ENCODE measurements at regions not wholly inside any gene's neighbourhood (a gene's known extent, or its start where the extent isn't known, plus 50 kb on each side); places are given as distances from the start of the nearest gene placed in this dataset.

- no peaks in the 10 kb centered on the region for H3K79me2 ChIP-seq (ENCODE audit: insufficient read depth, low read depth, low read length)
- H3K9me2 ChIP-seq (ENCODE audit: insufficient read depth, low read length), result no peaks in the 10 kb centered on the region
- intact Hi-C loops (cut with micrococcal nuclease; ENCODE audit: unreplicated experiment), result no loop called here
- TF ChIP-seq, protein P1, sequence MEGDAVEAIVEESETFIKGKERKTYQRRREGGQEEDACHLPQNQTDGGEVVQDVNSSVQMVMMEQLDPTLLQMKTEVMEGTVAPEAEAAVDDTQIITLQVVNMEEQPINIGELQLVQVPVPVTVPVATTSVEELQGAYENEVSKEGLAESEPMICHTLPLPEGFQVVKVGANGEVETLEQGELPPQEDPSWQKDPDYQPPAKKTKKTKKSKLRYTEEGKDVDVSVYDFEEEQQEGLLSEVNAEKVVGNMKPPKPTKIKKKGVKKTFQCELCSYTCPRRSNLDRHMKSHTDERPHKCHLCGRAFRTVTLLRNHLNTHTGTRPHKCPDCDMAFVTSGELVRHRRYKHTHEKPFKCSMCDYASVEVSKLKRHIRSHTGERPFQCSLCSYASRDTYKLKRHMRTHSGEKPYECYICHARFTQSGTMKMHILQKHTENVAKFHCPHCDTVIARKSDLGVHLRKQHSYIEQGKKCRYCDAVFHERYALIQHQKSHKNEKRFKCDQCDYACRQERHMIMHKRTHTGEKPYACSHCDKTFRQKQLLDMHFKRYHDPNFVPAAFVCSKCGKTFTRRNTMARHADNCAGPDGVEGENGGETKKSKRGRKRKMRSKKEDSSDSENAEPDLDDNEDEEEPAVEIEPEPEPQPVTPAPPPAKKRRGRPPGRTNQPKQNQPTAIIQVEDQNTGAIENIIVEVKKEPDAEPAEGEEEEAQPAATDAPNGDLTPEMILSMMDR (conservative IDR thresholded peaks at IDR 0.05; ENCODE audit: low read length), result no peak
- ChIA-PET POLR2A (no interaction called here), CTCF (ENCODE audit: unreplicated experiment) (no interaction called here)
- no TSS peak for BruUV-seq (replicated peaks)
- no peak overlapping the region for H2AFZ ChIP-seq (ENCODE audit: low read length)
- H3K4me3 ChIP-seq (ENCODE audit: low read depth, low read length, poor library complexity, severe bottlenecking), result no peak overlapping the region
- no peaks in the 10 kb centered on the region for H3K36me3 ChIP-seq (ENCODE audit: insufficient read depth, low read length)
- H3K9me3 ChIP-seq (ENCODE audit: low read length), result no peaks in the 10 kb centered on the region
- DNase-seq (ENCODE audit: low spot score), result no peak
- no peaks in the 10 kb centered on the region for H3K4me1 ChIP-seq (ENCODE audit: insufficient read depth, low read length, poor library complexity, severe bottlenecking)
- no peaks in the 10 kb centered on the region for H4K20me1 ChIP-seq (ENCODE audit: insufficient read depth, low read length)
- no peak overlapping the region for H3K27ac ChIP-seq (ENCODE audit: low read depth, low read length, poor library complexity, severe bottlenecking)
- no peak overlapping the region for H3K4me2 ChIP-seq (ENCODE audit: low read length)
Measured at GRCh38 chr7:153939177-153939576, 113.0 kb upstream of the DPP6 start.

DNA sequence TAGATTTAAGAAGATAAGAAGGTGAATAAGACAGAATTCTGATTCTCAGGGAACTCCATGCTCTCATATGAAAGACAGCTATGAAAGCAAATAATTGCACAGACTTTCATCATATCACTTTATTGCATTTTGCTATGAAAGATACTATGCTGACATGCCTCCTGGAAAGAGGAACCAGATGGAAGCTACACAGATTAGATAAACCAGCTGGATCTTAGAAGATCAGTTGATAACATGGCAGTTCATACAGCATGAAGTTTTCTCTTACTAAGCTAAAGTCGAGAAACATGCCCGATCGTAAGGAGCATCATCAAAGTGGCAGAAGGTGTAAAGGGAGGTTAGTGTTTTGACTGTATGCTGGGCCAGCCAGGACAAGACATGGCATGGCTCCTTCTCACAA lies 112.5 kb upstream of the DPP6 start:
- Histone ChIP-seq H3K9me2 (ENCODE audit: insufficient read depth, low read length) (no peaks in the 10 kb centered on the region), H4K20me1 (ENCODE audit: insufficient read depth, low read length) (no peaks in the 10 kb centered on the region), H2AFZ (ENCODE audit: low read length) (no peak overlapping the region), H3K4me2 (ENCODE audit: low read length) (no peak overlapping the region), H3K9me3 (ENCODE audit: low read length) (no peaks in the 10 kb centered on the region), H3K4me1 (ENCODE audit: insufficient read depth, low read length, poor library complexity, severe bottlenecking) (no peaks in the 10 kb centered on the region), H3K36me3 (ENCODE audit: insufficient read depth, low read length) (no peaks in the 10 kb centered on the region), H3K79me2 (ENCODE audit: insufficient read depth, low read depth, low read length) (no peaks in the 10 kb centered on the region), H3K27ac (ENCODE audit: low read depth, low read length, poor library complexity, severe bottlenecking) (no peak overlapping the region), H3K4me3 (ENCODE audit: low read depth, low read length, poor library complexity, severe bottlenecking) (no peak overlapping the region)
- intact Hi-C loops (cut with micrococcal nuclease; ENCODE audit: unreplicated experiment), result no loop called here
- no peak for TF ChIP-seq EZH2phosphoT487 (IDR thresholded peaks at IDR 0.05; ENCODE audit: borderline replicate concordance, low read depth, low read length)
- TF ChIP-seq, protein P1 (conservative IDR thresholded peaks at IDR 0.05; ENCODE audit: low read length), result no peak
- ChIA-PET POLR2A (no interaction called here), CTCF (ENCODE audit: unreplicated experiment) (no interaction called here)
- DNase-seq (ENCODE audit: low spot score), result no peak
- BruUV-seq (replicated peaks), result no TSS peak

DNA sequence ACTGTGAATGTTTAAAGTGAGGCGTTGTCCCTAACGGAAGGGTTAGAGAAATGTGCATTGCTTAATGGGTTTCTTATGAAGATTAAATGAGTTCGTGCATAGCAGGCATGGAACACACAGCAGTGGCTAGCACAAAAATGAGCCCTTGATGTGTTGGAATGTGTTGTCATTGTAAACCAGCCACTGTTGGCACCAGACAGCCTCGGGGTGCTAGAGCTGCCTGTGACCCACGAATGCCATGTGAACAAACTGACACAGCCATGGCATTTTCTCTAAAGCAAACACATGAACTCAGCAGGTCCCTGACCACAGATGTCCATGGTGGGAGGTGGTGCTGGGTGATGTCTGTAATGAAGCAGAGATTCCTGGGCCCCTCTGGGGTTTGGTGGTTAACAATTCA lies 111.1 kb upstream of the DPP6 start:
- no peak overlapping the region for H3K27ac ChIP-seq (ENCODE audit: low read depth, low read length, poor library complexity, severe bottlenecking)
- no peak overlapping the region for H3K4me3 ChIP-seq (ENCODE audit: low read depth, low read length, poor library complexity, severe bottlenecking)
- H3K36me3 ChIP-seq (ENCODE audit: insufficient read depth, low read length), result no peaks in the 10 kb centered on the region
- no peaks in the 10 kb centered on the region for H3K9me3 ChIP-seq (ENCODE audit: low read length)
- POLR2A ChIA-PET, result no interaction called here
- TF ChIP-seq EZH2phosphoT487 (IDR thresholded peaks at IDR 0.05; ENCODE audit: borderline replicate concordance, low read depth, low read length), result no peak
- TF ChIP-seq, protein P1 (conservative IDR thresholded peaks at IDR 0.05; ENCODE audit: low read length), result no peak
- intact Hi-C loops (cut with micrococcal nuclease; ENCODE audit: unreplicated experiment), result no loop called here
- CTCF ChIA-PET (ENCODE audit: unreplicated experiment), result no interaction called here
- no peak overlapping the region for H2AFZ ChIP-seq (ENCODE audit: low read length)
- no peaks in the 10 kb centered on the region for H4K20me1 ChIP-seq (ENCODE audit: insufficient read depth, low read length)
- BruUV-seq (replicated peaks), result no TSS peak
- DNase-seq (ENCODE audit: low spot score), result no peak
- H3K4me1 ChIP-seq (ENCODE audit: insufficient read depth, low read length, poor library complexity, severe bottlenecking), result no peaks in the 10 kb centered on the region
- no peaks in the 10 kb centered on the region for H3K9me2 ChIP-seq (ENCODE audit: insufficient read depth, low read length)
- H3K4me2 ChIP-seq (ENCODE audit: low read length), result no peak overlapping the region
- H3K79me2 ChIP-seq (ENCODE audit: insufficient read depth, low read depth, low read length), result no peaks in the 10 kb centered on the region
